Hematopoietic multipotent progenitor cell treated with erythropoietin and hydrocortisone succinate and interleukin-3 and kit ligand, for 8 days (in vitro differentiated cells): ENCODE measurements at regions not wholly inside any gene's neighbourhood (a gene's known extent, or its start where the extent isn't known, plus 50 kb on each side); places are given as distances from the start of the nearest gene placed in this dataset.

Source experiments
- DNase-seq: peaks from one replicate; pipeline ENCODE4 v3.0.0-alpha.2; 2015

DNA sequence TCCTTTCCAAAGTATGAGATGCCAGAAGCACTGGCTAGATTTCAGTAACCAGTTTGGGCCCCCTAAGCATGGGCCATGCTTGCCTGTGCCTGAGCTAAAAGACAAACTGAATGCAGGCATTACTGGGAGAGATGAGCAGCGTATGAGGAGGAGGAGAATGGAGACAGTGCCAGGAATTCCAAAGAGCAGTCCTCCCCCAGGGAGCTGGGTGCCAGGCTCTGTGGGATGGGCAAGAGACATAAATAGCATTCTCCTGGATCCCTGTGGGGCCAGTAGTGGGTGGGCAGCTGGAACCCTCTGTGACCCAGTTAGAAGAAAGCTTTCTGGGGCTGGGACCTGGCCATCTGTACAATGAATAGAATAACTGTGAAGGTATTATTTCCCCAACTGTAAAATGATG is 235.6 kb downstream of the KCNA4 start:
- DNase-seq: no peak

GRCh38 chr11:29780756-29781155 is 236.1 kb downstream of the KCNA4 start:
- no peak for DNase-seq

GRCh38 chr11:29773656-29774264 is 243.1 kb downstream of the KCNA4 start:
- no peak for DNase-seq

GRCh38 chr11:29756871-29757270 is 260.0 kb downstream of the KCNA4 start:
- DNase-seq: no peak

DNA sequence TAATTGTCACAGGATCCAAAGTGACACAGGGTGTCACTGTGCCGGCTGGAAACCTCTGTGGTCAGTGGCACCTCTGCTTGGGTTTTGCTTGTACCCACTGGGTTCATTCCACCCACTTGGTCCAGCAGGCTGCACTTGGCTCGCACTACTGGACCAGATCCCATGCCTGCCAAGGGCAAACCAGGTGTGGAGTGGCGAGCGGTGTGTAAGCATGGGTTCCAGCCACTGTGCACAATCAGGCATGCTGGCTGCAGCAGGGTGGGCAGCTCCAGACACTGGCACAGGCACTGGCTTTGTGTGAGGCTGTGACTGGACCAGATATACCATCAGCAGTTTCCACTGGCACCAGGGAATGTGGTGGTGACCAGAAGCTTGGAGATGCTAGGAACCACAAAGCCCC is 261.4 kb downstream of the KCNA4 start:
- no peak for DNase-seq

- DNase-seq: no peak
Observed at GRCh38 chr11:29751618-29752017, 265.2 kb downstream of the KCNA4 start.

- no peak for DNase-seq
Observed at GRCh38 chr11:29750392-29750791, 266.4 kb downstream of the KCNA4 start.

- no peak for DNase-seq
Observed at GRCh38 chr11:29734287-29734686, 282.5 kb downstream of the KCNA4 start.

- DNase-seq: no peak
Observed at GRCh38 chr11:29713831-29714320, 303.0 kb downstream of the KCNA4 start.

DNA sequence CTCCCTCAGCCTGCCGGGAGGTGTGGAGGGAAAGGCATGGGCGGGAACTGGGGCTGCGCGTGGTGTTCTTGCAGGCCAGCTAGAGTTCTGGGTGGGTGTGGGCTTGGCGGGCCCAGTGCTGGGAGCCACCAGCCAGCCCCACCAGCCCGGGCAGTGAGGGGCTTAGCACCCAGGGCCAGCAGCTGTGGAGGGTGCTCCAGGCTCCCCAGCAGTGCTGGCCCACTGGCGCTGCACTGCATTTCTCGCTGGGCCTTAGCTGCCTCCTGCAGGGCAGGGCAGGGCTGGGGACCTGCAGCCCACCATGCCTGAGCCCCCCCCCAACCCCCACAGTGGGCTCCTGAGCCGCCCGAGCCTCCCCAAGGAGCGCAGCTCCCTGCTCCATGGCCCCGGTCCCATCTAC is 304.2 kb downstream of the KCNA4 start:
- no peak for DNase-seq

- no peak for DNase-seq
Observed at GRCh38 chr11:29707924-29708323, 308.9 kb downstream of the KCNA4 start.

GRCh38 chr11:29685361-29685760 is 331.5 kb downstream of the KCNA4 start:
- no peak for DNase-seq

DNA sequence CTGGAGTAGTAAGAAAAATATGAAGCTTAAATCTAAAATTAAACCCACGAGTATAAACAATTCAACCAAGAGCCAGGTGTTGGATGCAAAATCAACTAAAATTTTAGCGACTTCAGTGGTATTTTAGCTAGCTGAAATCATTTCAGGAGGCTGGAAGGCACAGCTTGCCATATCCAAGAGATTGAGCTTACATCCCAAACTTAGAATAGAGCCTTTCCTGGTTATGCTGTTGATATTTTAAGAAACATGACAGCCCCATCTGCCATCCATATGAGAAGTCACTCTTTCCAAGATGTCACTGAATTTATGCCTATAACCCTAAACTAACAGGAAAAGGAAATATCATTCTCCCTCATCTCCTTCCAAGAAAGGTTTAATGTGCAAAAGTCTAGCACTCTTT is 334.0 kb downstream of the KCNA4 start:
- DNase-seq: no peak

GRCh38 chr11:29679996-29680395 is 336.8 kb downstream of the KCNA4 start:
- no peak for DNase-seq

DNA sequence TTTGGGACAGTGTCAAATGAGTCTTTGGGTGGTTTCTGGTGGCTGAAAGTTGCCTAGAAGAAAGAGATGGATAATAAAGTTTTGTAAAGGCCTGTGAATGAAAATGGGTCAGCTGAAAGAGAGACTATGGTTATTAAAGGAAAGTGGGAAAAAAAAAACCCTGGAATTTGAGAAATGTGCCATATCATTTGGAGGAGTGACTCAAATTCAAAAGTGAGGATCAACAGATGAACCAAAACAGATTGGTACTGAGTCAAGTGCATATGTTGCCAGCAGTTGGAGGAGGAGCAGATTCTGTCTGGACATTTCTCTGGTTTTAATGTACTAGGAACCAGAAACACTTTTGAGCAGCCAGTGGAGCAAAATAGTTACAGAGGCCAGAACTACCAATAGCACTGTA is 339.8 kb downstream of the KCNA4 start:
- DNase-seq: no peak

DNA sequence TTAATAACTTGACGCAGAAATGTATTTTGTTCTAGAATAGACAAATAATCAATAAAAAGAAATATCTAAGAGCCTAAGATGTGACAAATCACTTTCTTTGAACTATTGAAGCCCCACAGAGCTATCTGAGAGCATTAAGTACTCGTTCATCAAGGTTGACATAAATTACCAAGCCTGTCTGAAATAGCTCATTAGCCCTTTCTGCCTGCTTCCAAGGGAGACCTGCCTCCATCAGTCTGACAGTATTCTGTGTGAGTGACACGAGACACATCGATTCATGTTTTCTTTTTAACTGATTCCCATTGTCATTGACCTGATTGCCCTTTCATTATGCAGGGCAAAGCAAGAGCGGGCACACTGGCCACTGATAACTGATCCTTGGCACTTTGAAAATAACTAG is 347.5 kb downstream of the KCNA4 start:
- no peak for DNase-seq

DNA sequence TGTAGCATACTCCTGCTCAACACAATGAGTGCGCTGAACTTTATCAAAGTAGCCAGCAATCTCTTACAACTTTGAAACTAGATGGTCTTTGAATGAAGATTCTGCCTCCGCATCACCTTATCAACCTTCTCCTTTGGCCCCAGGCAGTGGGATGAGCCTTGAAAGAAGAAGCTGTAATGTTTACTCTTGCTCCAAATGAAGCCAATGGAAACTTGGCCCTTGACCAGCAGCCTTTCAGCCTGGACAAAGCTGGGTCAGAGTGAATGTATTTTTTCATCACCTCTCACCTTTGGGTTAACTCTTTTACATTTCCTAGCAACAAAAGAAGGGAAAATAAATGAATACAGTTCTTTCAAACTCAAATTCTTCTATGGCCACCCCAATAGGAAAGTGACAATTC is 359.1 kb downstream of the KCNA4 start:
- no peak for DNase-seq

GRCh38 chr11:29656597-29656996 is 360.2 kb downstream of the KCNA4 start:
- DNase-seq: no peak

DNA sequence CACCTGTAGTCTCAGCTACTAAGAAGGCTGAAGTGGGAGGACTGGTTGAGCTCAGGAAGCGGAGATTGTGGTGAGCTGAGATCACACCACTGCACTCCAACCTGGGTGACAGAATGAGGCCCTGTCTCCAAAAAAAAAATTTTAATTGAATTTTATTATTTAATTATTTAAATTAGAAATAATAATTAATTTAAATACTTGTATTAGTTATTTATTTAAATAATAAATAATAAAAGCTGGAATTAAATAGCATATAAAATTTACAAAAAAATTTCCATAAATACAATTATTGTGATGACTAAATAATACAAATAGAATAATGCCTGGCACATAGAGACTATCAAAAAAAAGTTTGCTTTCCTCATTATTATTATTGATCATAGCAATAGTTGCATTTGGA is 371.5 kb downstream of the KCNA4 start:
- DNase-seq: no peak

- DNase-seq: no peak
Observed at GRCh38 chr11:29641201-29641600, 375.6 kb downstream of the KCNA4 start.

- DNase-seq: no peak
Observed at GRCh38 chr11:29634744-29635143, 382.1 kb downstream of the KCNA4 start.

DNA sequence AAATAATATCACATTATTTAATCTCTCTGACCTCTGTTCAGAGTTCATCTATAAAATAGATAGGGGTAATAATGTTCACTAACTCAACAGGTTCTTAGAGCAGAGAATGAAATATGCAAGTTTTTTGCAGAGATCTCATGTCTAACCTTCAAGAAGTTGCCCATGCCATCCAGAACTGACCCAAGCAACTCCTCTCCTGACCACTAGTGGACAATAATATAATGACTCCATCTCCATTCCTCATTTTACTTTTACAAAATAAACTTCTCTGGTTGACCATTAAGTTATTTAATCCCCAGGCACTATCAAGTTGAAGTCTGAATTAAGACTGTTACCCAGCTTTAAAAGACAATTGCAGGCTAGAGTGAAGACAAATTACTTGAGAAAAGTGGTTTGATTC is 382.6 kb downstream of the KCNA4 start:
- no peak for DNase-seq

DNA sequence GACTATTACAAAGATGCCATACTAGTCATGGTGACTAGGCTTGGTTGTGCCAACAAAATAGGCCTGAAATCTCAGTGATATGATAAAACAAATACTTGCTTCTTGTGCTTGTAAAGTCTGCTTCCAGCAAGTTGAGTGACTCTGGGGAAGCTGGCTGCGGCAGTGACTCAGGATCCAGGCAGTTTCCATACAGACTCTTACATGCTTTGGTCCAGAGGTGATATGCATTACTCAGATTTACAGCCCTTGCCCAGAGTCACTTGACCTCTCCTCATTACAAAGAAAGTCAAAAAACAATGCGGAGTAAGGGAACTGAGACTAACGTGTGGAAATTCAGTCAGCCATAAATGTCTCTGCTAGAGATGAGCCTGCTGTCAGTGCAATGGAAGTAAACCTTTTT is 387.5 kb downstream of the KCNA4 start:
- DNase-seq: no peak

DNA sequence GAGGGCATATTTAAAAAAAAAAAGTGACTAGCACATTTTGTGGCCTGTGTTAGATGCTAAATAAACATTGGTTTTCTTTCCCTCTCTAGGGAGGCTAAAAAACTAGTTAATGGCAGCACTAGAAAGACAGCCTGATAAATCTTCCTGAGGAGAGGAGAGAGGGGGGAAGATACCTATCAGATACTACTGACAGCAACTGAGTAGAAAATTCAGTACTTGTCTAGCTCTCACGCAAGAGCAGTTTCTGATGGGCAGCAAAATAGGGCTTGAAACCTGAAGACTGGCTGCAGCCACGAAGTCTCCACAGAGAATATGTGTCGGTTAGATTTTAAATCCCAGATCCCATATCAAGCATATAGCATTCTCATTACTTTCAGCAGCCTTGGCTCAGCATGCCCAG is 388.2 kb downstream of the KCNA4 start:
- DNase-seq: no peak

- no peak for DNase-seq
Observed at GRCh38 chr11:29627541-29627940, 389.3 kb downstream of the KCNA4 start.
